Neuronal stem cell (in vitro differentiated cells): ENCODE measurements at regions not wholly inside any gene's neighbourhood (a gene's known extent, or its start where the extent isn't known, plus 50 kb on each side); places are given as distances from the start of the nearest gene placed in this dataset.

Experiments used
- DNase-seq: peaks from one replicate; pipeline ENCODE4 v3.0.0-alpha.2; 2013; ENCODE audit warnings: low spot score
- H2AFZ ChIP-seq: one replicate; pipeline ENCODE4 v1.6.1; 2013; ENCODE audit warnings: mild to moderate bottlenecking, low read length, inconsistent platforms
- H2AK5ac ChIP-seq: 2 replicates; pipeline ENCODE4 v1.6.1; 2013; ENCODE audit warnings: low read depth, mild to moderate bottlenecking, inconsistent platforms, low read length, moderate library complexity, mixed read lengths
- H2BK120ac ChIP-seq: 2 replicates; pipeline ENCODE4 v1.6.1; 2013; ENCODE audit warnings: low read depth, mild to moderate bottlenecking, inconsistent platforms, low read length, moderate library complexity, mixed read lengths
- H2BK12ac ChIP-seq: one replicate; pipeline ENCODE4 v1.6.1; 2013; ENCODE audit warnings: low read length, inconsistent platforms
- H2BK15ac ChIP-seq: 2 replicates; pipeline ENCODE4 v1.6.1; 2013; ENCODE audit warnings: mild to moderate bottlenecking, low read length, inconsistent platforms, mixed read lengths
- H2BK5ac ChIP-seq: one replicate; pipeline ENCODE4 v1.6.1; 2013; ENCODE audit warnings: inconsistent platforms, mild to moderate bottlenecking, low read length, moderate library complexity
- H3K14ac ChIP-seq: one replicate; pipeline ENCODE4 v1.6.1; 2013; ENCODE audit warnings: low read length, inconsistent platforms
- H3K18ac ChIP-seq: 2 replicates; pipeline ENCODE4 v1.6.1; 2013; ENCODE audit warnings: low read length, inconsistent platforms
- H3K23ac ChIP-seq: 2 replicates; pipeline ENCODE4 v1.6.1; 2013; ENCODE audit warnings: low read depth, mild to moderate bottlenecking, mixed read lengths, low read length, inconsistent platforms; ENCODE audit not compliant: poor library complexity
- H3K27ac ChIP-seq: replicated peaks from 3 replicates; pipeline ENCODE4 v1.5.1; 2013; ENCODE audit warnings: low read length, inconsistent platforms
- H3K27me3 ChIP-seq, 3 experiments: 2 replicates each; pipeline ENCODE4 v1.6.1; 2013; ENCODE audit warnings: low read length in 3 of 3, mild to moderate bottlenecking in 2 of 3, inconsistent platforms in 1 of 3, low read depth in 1 of 3, mixed read lengths in 1 of 3, moderate library complexity in 1 of 3; ENCODE audit not compliant: control insufficient read depth in 3 of 3, insufficient read depth in 3 of 3
- H3K36me3 ChIP-seq, 2 donors: replicated peaks in 1 of 2; 2 replicates each; pipeline ENCODE4 v1.6.1; 2013; ENCODE audit warnings: low read length in 2 of 2; ENCODE audit not compliant: control insufficient read depth in 2 of 2, insufficient read depth in 2 of 2
- H3K4ac ChIP-seq: 2 replicates; pipeline ENCODE4 v1.6.1; 2013; ENCODE audit warnings: inconsistent platforms, mild to moderate bottlenecking, low read length, moderate library complexity
- H3K4me1 ChIP-seq, 2 donors: 1 replicate in 1 of 2; 2 replicates in 1 of 2; pipeline ENCODE4 v1.6.1; 2013; ENCODE audit warnings: low read length in 2 of 2, low read depth in 1 of 2; ENCODE audit not compliant: control insufficient read depth in 2 of 2, insufficient read depth in 1 of 2
- H3K4me2 ChIP-seq: one replicate; pipeline ENCODE4 v1.6.1; 2013; ENCODE audit warnings: mild to moderate bottlenecking, low read length, inconsistent platforms; ENCODE audit not compliant: insufficient read depth, poor library complexity, severe bottlenecking
- H3K4me3 ChIP-seq, 2 donors: 2 replicates each; pipeline ENCODE4 v1.5.1; 2013; ENCODE audit warnings: low read length in 2 of 2, mild to moderate bottlenecking in 2 of 2, inconsistent platforms in 1 of 2, moderate library complexity in 1 of 2
- H3K79me1 ChIP-seq: one replicate; pipeline ENCODE4 v1.6.1; 2013; ENCODE audit warnings: low read depth, mild to moderate bottlenecking, inconsistent platforms, low read length, moderate library complexity
- H3K9ac ChIP-seq: one replicate; pipeline ENCODE4 v1.6.1; 2013; ENCODE audit warnings: mild to moderate bottlenecking, low read depth, low read length, inconsistent platforms; ENCODE audit not compliant: poor library complexity
- H3K9me3 ChIP-seq, 2 donors: replicated peaks in 1 of 2; 2 replicates each; pipeline versions ENCODE3 to v1.6.1; 2013; ENCODE audit warnings: low read length in 2 of 2, mild to moderate bottlenecking in 2 of 2, inconsistent platforms in 1 of 2, low read depth in 1 of 2, mixed read lengths in 1 of 2, moderate library complexity in 1 of 2; ENCODE audit not compliant: control insufficient read depth in 2 of 2, insufficient read depth in 1 of 2
- H4K8ac ChIP-seq: one replicate; pipeline ENCODE4 v1.6.1; 2013; ENCODE audit warnings: low read depth, mild to moderate bottlenecking, inconsistent platforms, low read length, moderate library complexity
- H4K91ac ChIP-seq: one replicate; pipeline ENCODE4 v1.6.1; 2013; ENCODE audit warnings: low read length, low read depth, mild to moderate bottlenecking, inconsistent platforms; ENCODE audit not compliant: poor library complexity
- WGBS, 2 donors: extraction: QIAGEN DNeasy Blood & Tissue Kit; methylation state at CpG; one replicate each; pipeline ENCODE4 v1.1.7; 2013; ENCODE audit warnings: missing lambda C conversion rate in 2 of 2, mixed read lengths in 1 of 2; ENCODE audit not compliant: insufficient read length in 2 of 2, insufficient replicate concordance in 1 of 2; ENCODE audit errors: extremely low coverage in 2 of 2; 5-methylcytosine and 5-hydroxymethylcytosine counted together

DNA sequence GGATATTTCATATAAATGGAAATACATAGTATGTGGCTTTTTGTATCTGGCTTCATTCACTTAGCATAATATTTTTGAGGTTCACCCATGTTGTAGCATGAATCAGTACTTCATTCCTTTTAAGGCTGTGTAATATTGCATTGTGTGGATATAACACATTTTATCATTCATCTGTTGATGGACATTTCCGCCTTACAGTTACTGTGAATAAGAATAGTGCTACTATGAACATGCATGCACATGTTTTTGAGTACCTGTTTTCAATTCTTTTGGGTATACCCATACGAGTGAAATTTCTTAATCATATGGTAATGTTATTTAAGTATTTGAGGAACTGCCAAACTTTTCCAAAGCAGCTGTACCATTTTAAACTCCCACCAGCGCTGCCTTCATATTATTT is 539.6 kb upstream of the DIPK2B start:
- Histone ChIP-seq H2AK5ac (no peak overlapping the region), H4K8ac (no peak overlapping the region), H3K4me1 (no peaks in the 10 kb centered on the region), H3K27ac (no peak overlapping the region), H2BK5ac (no peak overlapping the region), H2AFZ (no peak overlapping the region), H3K9me3 (no peaks in the 10 kb centered on the region), H3K23ac (no peak overlapping the region), H3K36me3 (peaks cover 0 to 15% of the 10 kb centered on the region in 2 donors), H3K4me2 (no peak overlapping the region), H2BK120ac (no peak overlapping the region), H3K27me3 (no peaks in the 10 kb centered on the region), H3K14ac (no peak overlapping the region), H3K79me1 (no peaks in the 10 kb centered on the region), H3K9ac (no peak overlapping the region), H4K91ac (no peak overlapping the region), H3K4ac (no peak overlapping the region), H3K4me3 (no peak overlapping the region), H2BK15ac (no peak overlapping the region), H3K18ac (no peak overlapping the region), H2BK12ac (no peak overlapping the region)
- no CpG with 5 or more reads among the region's 3 CpGs for WGBS, 2 donors
- no peak for DNase-seq

DNA sequence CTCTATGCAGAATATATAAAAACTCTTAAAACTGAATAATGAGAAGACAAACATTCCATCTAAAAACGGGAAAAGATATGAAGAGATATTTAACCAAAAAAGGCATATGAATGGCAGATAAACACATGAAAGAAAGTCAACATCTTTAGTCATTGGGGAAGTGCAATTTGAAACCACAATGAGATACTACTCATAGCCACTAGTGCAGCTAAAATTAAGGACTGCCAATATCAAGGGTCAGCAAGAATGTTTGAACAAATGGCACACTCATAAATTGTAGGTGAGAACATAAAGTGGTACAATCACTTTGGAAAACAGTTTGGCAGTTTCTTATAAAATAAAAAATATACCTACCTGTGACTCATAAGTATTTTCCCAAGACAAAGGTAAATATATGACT is 534.9 kb upstream of the DIPK2B start:
- H3K9me3 ChIP-seq, result no peaks in the 10 kb centered on the region
- WGBS, 2 donors, result no CpG with 5 or more reads among the region's 1 CpG
- H2BK15ac ChIP-seq, result no peak overlapping the region
- no peaks in the 10 kb centered on the region for H3K79me1 ChIP-seq
- no peak overlapping the region for H4K8ac ChIP-seq
- H2BK5ac ChIP-seq, result no peak overlapping the region
- H3K14ac ChIP-seq, result no peak overlapping the region
- no peak overlapping the region for H3K4me3 ChIP-seq
- no peak overlapping the region for H2AFZ ChIP-seq
- no peak overlapping the region for H2AK5ac ChIP-seq
- H3K27ac ChIP-seq, result no peak overlapping the region
- no peak overlapping the region for H3K4me2 ChIP-seq
- no peak overlapping the region for H3K23ac ChIP-seq
- H3K9ac ChIP-seq, result no peak overlapping the region
- no peak for DNase-seq
- H2BK120ac ChIP-seq, result no peak overlapping the region
- H3K18ac ChIP-seq, result no peak overlapping the region
- H3K36me3 ChIP-seq, result no peaks in the 10 kb centered on the region
- no peaks in the 10 kb centered on the region for H3K4me1 ChIP-seq
- no peak overlapping the region for H3K4ac ChIP-seq
- H3K27me3 ChIP-seq, result peaks cover 0 to 2% (median 0%) of the 10 kb centered on the region in 3 experiments
- no peak overlapping the region for H4K91ac ChIP-seq
- no peak overlapping the region for H2BK12ac ChIP-seq

DNA sequence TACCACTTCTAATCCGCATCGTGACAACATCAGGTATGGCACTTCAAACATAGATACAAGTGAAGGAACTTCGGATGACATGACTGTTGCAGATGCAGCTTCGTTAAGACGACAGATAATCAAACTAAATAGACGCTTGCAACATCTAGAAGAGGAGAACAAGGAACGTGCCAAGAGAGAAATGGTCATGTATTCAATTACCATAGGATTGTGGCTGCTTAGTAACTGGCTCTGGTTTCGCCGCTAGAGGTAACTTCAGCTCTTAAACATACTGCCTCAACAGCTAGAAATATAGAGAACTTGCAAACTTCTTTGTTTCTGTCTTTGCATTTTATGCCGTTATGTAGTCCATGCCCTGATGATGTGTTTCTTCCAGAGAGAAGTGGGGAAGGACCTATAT is 530.8 kb upstream of the DIPK2B start:
- Histone ChIP-seq H3K4me3 (no peak overlapping the region), H2BK12ac (no peak overlapping the region), H2BK120ac (no peak overlapping the region), H3K4me1 (no peaks in the 10 kb centered on the region), H3K4me2 (no peak overlapping the region), H3K14ac (no peak overlapping the region), H2AFZ (no peak overlapping the region), H3K36me3 (no peaks in the 10 kb centered on the region), H2BK5ac (no peak overlapping the region), H3K27me3 (peaks cover 0 to 2% (median 0%) of the 10 kb centered on the region in 3 experiments), H4K8ac (no peak overlapping the region), H3K18ac (no peak overlapping the region), H3K9me3 (no peaks in the 10 kb centered on the region), H3K27ac (no peak overlapping the region), H3K23ac (no peak overlapping the region), H2BK15ac (no peak overlapping the region), H3K9ac (no peak overlapping the region), H3K4ac (no peak overlapping the region), H2AK5ac (no peak overlapping the region), H3K79me1 (no peaks in the 10 kb centered on the region), H4K91ac (no peak overlapping the region)
- no peak for DNase-seq
- WGBS, 2 donors, result no CpG with 5 or more reads among the region's 10 CpGs

DNA sequence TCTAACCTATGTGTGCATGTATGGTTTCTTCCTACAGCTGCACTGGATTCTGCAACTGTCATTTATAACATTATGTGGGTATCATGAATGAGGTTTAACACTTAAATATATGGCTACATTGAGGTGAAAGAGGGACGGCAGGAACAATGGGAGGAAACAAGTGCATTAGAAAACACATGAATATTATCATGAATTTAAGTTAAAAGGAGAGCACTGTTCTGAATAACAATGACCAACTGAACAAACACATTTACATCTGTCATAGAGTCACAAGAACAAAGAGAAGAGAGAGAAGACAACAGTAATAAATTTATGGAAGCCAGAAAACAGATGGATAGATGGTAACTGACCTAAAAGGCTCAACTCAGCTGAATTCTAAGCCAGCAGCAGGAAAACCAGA is 527.1 kb upstream of the DIPK2B start:
- Histone ChIP-seq H3K4me3 (no peak overlapping the region), H3K4me1 (no peaks in the 10 kb centered on the region), H2BK120ac (no peak overlapping the region), H3K36me3 (no peaks in the 10 kb centered on the region), H2BK12ac (no peak overlapping the region), H3K14ac (no peak overlapping the region), H2AFZ (no peak overlapping the region), H2BK5ac (no peak overlapping the region), H3K9me3 (no peaks in the 10 kb centered on the region), H3K18ac (no peak overlapping the region), H3K4me2 (no peak overlapping the region), H2BK15ac (no peak overlapping the region), H3K79me1 (no peaks in the 10 kb centered on the region), H4K91ac (no peak overlapping the region), H3K23ac (no peak overlapping the region), H2AK5ac (no peak overlapping the region), H4K8ac (no peak overlapping the region), H3K9ac (no peak overlapping the region), H3K4ac (no peak overlapping the region), H3K27ac (no peak overlapping the region), H3K27me3 (peaks cover 0 to 2% (median 0%) of the 10 kb centered on the region in 3 experiments)
- DNase-seq, result no peak
- no CpG with 5 or more reads among the region's 1 CpG for WGBS, 2 donors
